GM18873 (cell line): ENCODE measurements at regions not wholly inside any gene's neighbourhood (a gene's known extent, or its start where the extent isn't known, plus 50 kb on each side); places are given as distances from the start of the nearest gene placed in this dataset.

Experiments
- ATAC-seq: cut with Tn5 transposase; IDR thresholded peaks from one replicate; pipeline ENCODE4 v1.9.1; 2021; ENCODE audit warnings: mild to moderate bottlenecking, moderate library complexity, moderate number of reproducible peaks; ENCODE audit not compliant: unreplicated experiment, low FRiP score

DNA sequence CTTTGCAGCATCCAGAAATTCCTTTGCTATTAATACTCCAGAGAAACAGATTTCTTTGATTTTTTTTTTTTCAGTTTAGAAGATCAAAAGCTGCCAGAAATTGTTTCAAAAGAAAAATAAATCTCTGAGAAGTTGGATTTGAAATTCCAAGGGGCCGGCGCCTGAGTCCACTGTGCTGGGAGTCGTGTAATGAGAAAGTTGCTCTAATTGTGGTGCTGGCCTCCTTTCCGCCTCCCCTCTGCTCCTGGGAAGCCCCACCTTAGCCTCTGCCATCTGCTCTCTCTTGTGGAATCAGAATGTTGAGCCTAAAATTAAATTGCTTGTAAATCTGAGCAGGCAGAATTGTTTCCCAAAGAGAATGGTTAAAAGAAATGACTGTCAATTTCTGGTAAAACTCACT, 93.3 kb downstream of the EMX2 start:
- no peak for ATAC-seq

DNA sequence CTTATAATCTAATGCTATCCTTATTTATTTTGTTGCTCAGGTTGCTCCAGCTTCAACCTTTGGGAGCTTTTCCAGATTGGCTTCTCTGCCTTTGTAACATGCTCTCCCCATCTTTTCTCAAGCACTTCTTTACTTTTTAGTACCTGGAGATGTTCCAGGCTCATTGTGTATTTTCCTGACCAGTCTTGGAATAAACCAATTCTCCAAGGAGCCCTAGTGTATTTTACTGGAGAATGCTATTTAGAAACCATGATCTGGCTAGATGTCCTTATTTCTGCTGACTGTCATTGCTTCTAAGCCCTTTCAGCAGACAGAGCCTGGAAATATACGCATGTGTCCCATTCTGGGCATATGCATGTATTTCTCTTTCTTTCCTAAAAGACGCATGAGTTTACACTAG, 95.7 kb downstream of the EMX2 start:
- ATAC-seq = no peak

GRCh38 chr10:117638664-117639200, 96.2 kb downstream of the EMX2 start:
- ATAC-seq = no peak

DNA sequence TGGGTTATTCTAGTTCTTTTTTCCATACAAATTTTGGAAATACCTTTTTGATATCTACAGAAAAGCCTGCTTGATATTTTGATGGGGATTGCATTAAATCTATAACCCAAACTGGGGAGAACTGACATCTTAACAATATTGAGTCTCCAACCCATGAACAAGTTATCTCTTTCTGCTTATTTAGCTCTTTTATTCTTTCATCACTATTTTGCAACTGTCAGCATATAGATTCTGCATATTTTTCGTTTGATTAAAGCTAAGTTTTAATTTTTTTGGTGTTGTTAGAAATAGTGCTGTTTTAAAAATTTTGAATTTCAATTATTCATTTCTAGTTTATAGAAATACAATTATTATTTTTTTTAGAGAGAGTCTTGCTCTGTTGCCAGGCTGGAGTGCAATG, 97.9 kb downstream of the EMX2 start:
- ATAC-seq = no peak

DNA sequence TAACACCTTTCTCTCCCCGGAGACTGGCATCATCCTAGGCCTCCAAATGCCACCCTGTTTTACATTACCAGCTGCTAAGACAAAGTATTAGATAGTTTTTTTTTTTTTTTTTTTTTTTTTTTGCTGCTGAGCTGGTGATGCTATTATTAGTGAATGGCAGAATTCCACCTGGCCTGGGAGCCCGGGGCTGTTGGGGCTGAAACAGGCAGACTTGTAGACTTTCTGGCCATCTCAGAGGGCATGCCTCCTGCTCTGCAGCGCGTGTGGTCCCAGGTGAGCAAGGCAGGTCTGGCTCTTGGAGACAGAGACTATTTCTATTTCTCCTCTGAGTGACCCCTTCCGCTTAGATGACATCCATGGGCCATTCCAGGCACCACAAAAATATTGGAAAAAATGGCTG, 104.2 kb downstream of the EMX2 start:
- ATAC-seq = no peak

DNA sequence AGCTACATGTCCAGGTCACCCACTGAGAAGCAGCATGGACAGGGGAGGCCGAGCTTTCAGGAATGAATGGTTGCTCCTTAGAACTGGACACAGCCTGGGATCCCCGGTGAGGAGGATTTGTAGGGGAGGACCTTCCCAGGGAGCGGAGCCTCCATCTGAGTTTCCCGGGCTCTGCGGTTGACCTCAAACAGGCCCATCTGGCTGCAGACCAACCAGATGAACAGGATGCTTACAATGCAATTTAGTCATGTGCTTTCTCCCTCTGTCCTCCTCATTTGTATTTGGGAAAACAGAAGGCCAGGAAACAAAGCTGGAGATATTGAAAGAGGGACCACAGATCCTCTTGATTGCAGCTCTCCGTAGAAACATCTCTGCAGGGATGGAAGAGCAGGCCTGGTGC, 104.8 kb downstream of the EMX2 start:
- ATAC-seq = no peak

- no peak for ATAC-seq
Observed at GRCh38 chr10:117651121-117651520, 108.6 kb downstream of the EMX2 start.

GRCh38 chr10:117652228-117653169, 110.0 kb downstream of the EMX2 start:
- peak; percentile 10 for ATAC-seq

- peak; percentile 95 for ATAC-seq
Observed at GRCh38 chr10:117653170-117653515, 110.6 kb downstream of the EMX2 start.

GRCh38 chr10:117654105-117654504, 111.6 kb downstream of the EMX2 start:
- no peak for ATAC-seq

- peak; percentile 78 for ATAC-seq
Observed at GRCh38 chr10:117656385-117657367, 114.1 kb downstream of the EMX2 start.

GRCh38 chr10:117661316-117661715, 118.8 kb downstream of the EMX2 start:
- ATAC-seq = no peak

DNA sequence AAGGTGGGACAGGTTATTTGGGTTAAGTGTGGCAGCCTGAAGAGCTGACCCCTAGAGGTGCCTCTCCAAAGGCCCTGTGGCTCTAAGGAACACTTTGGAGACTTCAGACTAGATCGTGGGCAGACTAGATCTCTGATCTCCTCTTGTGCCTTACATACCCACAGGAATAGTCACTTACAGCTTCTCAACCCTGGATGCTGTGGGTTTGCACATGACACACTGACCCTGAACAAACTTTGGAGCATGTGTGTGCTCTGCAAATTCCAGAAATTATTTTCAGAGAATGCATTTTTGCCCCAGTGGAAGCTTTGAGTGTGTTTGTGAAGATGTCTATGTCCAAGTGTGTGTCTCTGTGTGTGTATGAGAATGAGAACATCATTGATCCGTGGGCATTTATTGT, 119.6 kb downstream of the EMX2 start:
- no peak for ATAC-seq

DNA sequence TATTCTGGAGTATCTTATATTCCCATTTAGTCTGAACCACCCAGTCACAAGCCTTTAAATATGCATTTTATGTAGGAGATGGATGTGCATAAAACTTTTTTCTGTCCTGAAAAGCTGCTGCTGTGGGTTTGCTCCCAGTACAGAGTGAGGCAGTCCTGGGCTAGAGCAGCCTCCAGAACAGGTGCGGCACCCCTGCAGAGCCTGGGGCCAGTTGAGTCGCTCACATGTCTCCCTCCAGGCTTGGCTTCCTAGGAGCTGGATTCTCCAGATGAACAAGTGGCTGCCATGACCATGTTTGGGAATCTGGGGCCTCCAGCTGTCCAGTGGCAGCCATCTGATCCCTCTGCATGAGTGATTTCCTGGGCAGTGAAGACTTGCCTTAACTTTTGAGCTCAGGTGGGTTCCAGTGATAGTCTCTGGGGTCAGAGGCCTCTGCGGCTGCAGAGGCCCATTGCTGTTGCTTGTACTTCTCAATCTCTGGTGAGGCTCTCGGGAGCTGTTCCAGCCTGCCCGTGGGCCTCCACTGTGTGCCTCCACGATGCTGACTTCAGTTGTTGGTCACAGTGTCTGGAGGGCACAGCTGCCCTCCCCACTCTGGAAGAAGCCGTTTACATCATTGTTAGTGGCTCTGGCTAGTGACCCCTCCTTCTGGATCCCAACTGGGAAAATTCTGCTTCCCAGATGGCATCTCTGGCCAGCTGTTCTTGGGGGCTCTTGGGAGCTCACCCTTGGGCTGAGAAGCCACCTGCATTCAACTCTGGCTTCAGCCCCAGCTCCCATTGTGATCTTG, 120.4 kb downstream of the EMX2 start:
- no peak for ATAC-seq

DNA sequence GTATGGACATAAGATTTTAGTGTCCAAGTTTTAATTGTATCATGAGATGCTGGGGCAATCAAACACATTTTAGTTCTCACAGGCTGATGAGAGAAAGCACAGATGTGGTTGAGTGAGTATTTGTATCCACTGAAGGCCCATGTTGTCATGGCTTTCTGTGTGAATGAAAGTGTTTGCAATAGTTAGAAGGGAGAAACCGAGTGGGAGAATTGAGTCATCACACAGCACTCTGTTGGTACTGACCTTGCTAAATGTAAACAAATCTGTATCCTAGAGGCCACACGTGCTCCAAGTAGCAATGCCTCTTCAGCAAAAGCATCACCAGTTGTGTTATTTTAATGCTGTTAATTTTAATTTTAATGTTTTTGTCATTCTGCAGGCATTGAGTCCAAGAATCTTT, 121.2 kb downstream of the EMX2 start:
- ATAC-seq = peak; percentile 99

DNA sequence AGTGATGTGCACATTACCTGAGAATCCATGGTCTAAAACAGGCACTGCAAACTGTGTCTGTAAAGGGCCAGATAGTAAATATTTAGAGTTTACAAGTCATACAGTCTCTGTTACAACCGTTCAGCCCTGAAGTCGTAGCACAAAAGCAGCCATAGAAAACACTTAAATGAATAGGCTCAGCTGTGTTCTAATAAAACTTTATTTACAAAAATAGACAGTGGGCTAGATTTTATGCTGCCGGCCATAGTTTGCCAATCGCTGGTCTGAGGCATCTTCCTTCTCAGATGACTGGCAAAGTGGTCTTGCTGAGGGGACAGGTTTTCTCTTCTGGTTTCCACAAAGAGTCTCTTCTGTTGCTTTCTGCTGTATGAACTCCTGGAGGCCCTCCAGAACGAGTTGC, 121.7 kb downstream of the EMX2 start:
- ATAC-seq = no peak

- ATAC-seq = no peak
Observed at GRCh38 chr10:117666166-117666565, 123.6 kb downstream of the EMX2 start.

- no peak for ATAC-seq
Observed at GRCh38 chr10:117666965-117667364, 124.4 kb downstream of the EMX2 start.

- ATAC-seq = no peak
Observed at GRCh38 chr10:117667831-117668230, 125.3 kb downstream of the EMX2 start.

DNA sequence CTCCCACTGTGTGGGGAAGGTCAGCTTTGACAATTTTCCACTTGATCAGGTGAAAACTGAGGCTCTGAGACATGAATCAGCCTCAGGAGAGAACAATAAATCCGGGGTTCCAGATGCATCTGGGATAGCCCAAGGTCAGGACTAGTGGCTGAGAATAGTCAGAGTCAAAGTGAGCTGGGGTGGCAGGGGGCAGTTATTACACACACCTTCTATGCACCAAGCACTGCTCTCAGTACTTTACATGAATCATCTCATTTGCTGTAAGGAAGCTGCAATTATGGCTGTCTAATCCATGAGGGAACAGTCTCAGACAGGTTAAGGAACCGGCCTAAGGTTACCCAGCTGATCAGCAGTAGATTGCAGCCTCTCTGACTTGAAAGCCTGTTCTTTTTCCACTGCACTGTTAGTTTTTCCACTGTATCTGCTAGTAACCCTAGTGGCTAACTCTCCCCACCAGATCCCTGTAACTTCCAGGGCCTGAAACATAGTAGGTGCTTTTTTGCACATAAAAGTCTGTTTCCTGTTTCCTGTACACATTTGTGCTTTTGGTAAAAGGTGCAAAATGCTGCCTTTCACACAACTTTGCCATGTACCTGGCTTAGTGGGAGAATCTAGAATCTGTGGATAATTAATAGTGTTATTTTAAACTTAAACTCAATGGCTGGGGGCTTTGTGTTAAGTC, 125.9 kb downstream of the EMX2 start:
- ATAC-seq = no peak
